Keratinocyte (primary cell): ENCODE measurements at regions not wholly inside any gene's neighbourhood (a gene's known extent, or its start where the extent isn't known, plus 50 kb on each side); places are given as distances from the start of the nearest gene placed in this dataset.

ENCODE experiments used
- DNase-seq: peaks from one replicate; pipeline ENCODE4 v3.0.0-alpha.2; 2011; ENCODE audit warnings: low read depth, missing footprints, low spot score
- FAIRE-seq: peaks from 2 replicates; lab custom pipeline; 2011; peaks lifted over from hg19 to GRCh38; lab: Jason Lieb, UNC
- H2AFZ ChIP-seq: 2 replicates; pipeline ENCODE4 v1.6.0; 2012; ENCODE audit warnings: low read length, control low read depth, inconsistent platforms; ENCODE audit not compliant: control insufficient read depth
- H3K27ac ChIP-seq: 2 replicates; pipeline ENCODE4 v1.5.1; 2011; ENCODE audit warnings: low read length; ENCODE audit not compliant: control insufficient read depth, insufficient read depth
- H3K27me3 ChIP-seq: 3 replicates; pipeline ENCODE4 v1.6.0; 2011; ENCODE audit warnings: low read length; ENCODE audit not compliant: control insufficient read depth, insufficient read depth; ENCODE audit errors: extremely low read depth
- H3K36me3 ChIP-seq, 2 experiments: 2 replicates in 1 of 2; 3 replicates in 1 of 2; pipeline ENCODE4 v1.5.1; 2011; ENCODE audit warnings: low read length in 2 of 2, mild to moderate bottlenecking in 1 of 2; ENCODE audit not compliant: control insufficient read depth in 2 of 2, insufficient read depth in 2 of 2; ENCODE audit errors: extremely low read depth in 1 of 2
- H3K4me1 ChIP-seq: 3 replicates; pipeline ENCODE4 v1.5.1; 2011; ENCODE audit warnings: low read length; ENCODE audit not compliant: control insufficient read depth, insufficient read depth; ENCODE audit errors: extremely low read depth
- H3K4me2 ChIP-seq: 3 replicates; pipeline ENCODE4 v1.6.0; 2011; ENCODE audit warnings: low read depth, low read length; ENCODE audit not compliant: control insufficient read depth, insufficient read depth; ENCODE audit errors: extremely low read depth
- H3K4me3 ChIP-seq, 3 experiments: fragments of 200-600 bp in 1 of 3; sonication (generic) in 1 of 3; 2 replicates in 2 of 3; 3 replicates in 1 of 3; pipeline ENCODE4 v1.5.1; 2011 to 2016; ENCODE audit warnings: low read length in 3 of 3, mild to moderate bottlenecking in 3 of 3, control low read depth in 2 of 3, inconsistent platforms in 1 of 3, low read depth in 1 of 3, mixed read lengths in 1 of 3, mixed run types in 1 of 3, moderate library complexity in 1 of 3; ENCODE audit not compliant: control insufficient read depth in 2 of 3, insufficient read depth in 2 of 3; ENCODE audit errors: extremely low read depth in 1 of 3
- H3K79me2 ChIP-seq: 2 replicates; pipeline ENCODE4 v1.6.0; 2012; ENCODE audit warnings: low read length; ENCODE audit not compliant: control insufficient read depth, insufficient read depth
- H3K9ac ChIP-seq: 3 replicates; pipeline ENCODE4 v1.6.0; 2011; ENCODE audit warnings: low read length; ENCODE audit not compliant: control insufficient read depth, insufficient read depth; ENCODE audit errors: extremely low read depth
- H3K9me1 ChIP-seq: 3 replicates; pipeline ENCODE4 v1.6.0; 2011; ENCODE audit warnings: low read length; ENCODE audit not compliant: control insufficient read depth, insufficient read depth; ENCODE audit errors: extremely low read depth
- H3K9me3 ChIP-seq: 2 replicates; pipeline ENCODE4 v1.5.1; 2012; ENCODE audit warnings: low read depth, low read length; ENCODE audit not compliant: control insufficient read depth
- H4K20me1 ChIP-seq: 3 replicates; pipeline ENCODE4 v1.6.0; 2011; ENCODE audit warnings: low read length; ENCODE audit not compliant: control insufficient read depth, insufficient read depth; ENCODE audit errors: extremely low read depth
- EZH2 ChIP-seq: IDR thresholded peaks from one replicate; pipeline ENCODE4 v1.6.1; 2012; ENCODE audit warnings: inconsistent platforms, mild to moderate bottlenecking, low read length, moderate library complexity
- dilution Hi-C: fragments of 300-500 bp; cut with MboI; formaldehyde crosslinking; loops from one replicate; pipeline ENCODE4 v1.7.0; 2020; ENCODE audit warnings: low sequenced_read_pairs; ENCODE audit not compliant: extremely low pct_ligation_motif_present
- TF ChIP-seq, protein P1 (sequence below), 3 experiments: IDR thresholded peaks in 1 of 3; conservative IDR thresholded peaks in 1 of 3; optimal IDR thresholded peaks in 1 of 3; 2 replicates in 2 of 3; 3 replicates in 1 of 3; pipeline versions ENCODE3 to v1.5.1; 2011; ENCODE audit warnings: low read length in 3 of 3, mild to moderate bottlenecking in 3 of 3, moderate library complexity in 2 of 3, control low read depth in 1 of 3, inconsistent platforms in 1 of 3; ENCODE audit not compliant: insufficient read depth in 2 of 3; ENCODE audit errors: extremely low read depth in 1 of 3

DNA sequence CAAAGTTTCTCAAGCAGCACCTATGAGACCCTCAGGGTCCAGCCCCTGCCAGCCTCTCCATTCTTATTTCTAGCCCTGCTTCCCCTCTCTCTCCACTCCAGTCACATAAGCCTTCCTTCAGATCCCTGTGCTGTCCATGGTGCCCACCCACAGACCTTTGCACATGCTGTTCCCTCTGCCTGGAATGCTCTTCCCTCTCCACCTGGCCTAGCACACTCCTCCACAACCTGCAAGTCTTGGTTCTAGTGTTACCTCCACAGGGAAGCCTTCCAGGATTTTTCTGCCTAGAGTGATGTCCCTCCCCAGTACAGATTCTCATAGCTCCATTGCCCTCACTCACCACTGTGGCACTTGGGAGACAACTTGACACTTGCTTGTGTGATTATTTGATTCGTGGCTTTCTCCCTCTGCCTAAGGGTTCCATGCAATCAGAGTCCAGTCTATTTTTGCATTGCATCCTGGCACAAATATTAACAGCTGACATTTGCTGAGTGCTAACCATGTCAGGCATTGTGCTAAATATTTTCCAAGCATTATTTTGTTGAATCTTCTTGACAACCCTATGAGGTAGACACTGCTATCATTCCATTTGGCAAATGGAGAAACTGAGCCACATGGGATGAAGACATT is 127.3 kb downstream of the SYF2 start:
- dilution Hi-C loops: no loop called here
- H3K27me3 ChIP-seq: peaks cover 15% of the 10 kb centered on the region
- no peak overlapping the region for H3K4me3 ChIP-seq
- no peaks in the 10 kb centered on the region for H3K79me2 ChIP-seq
- H4K20me1 ChIP-seq: no peaks in the 10 kb centered on the region
- H3K36me3 ChIP-seq: no peaks in the 10 kb centered on the region
- H3K27ac ChIP-seq: no peak overlapping the region
- peaks cover 3% of the 10 kb centered on the region for H3K9me3 ChIP-seq
- H3K9me1 ChIP-seq: no peaks in the 10 kb centered on the region
- H2AFZ ChIP-seq: no peak overlapping the region
- DNase-seq (no peak), FAIRE-seq (no peak)
- no peak for TF ChIP-seq EZH2
- TF ChIP-seq, protein P1, sequence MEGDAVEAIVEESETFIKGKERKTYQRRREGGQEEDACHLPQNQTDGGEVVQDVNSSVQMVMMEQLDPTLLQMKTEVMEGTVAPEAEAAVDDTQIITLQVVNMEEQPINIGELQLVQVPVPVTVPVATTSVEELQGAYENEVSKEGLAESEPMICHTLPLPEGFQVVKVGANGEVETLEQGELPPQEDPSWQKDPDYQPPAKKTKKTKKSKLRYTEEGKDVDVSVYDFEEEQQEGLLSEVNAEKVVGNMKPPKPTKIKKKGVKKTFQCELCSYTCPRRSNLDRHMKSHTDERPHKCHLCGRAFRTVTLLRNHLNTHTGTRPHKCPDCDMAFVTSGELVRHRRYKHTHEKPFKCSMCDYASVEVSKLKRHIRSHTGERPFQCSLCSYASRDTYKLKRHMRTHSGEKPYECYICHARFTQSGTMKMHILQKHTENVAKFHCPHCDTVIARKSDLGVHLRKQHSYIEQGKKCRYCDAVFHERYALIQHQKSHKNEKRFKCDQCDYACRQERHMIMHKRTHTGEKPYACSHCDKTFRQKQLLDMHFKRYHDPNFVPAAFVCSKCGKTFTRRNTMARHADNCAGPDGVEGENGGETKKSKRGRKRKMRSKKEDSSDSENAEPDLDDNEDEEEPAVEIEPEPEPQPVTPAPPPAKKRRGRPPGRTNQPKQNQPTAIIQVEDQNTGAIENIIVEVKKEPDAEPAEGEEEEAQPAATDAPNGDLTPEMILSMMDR (optimal IDR thresholded peaks at IDR 0.05 in 1 of 3, IDR thresholded peaks at IDR 0.05 in 1 of 3, conservative IDR thresholded peaks at IDR 0.05 in 1 of 3; ENCODE audit: extremely low read depth in 1 of 3, insufficient read depth in 2 of 3, low read length in 3 of 3): no peak
- no peaks in the 10 kb centered on the region for H3K4me1 ChIP-seq
- H3K9ac ChIP-seq: no peak overlapping the region
- H3K4me2 ChIP-seq: no peak overlapping the region

DNA sequence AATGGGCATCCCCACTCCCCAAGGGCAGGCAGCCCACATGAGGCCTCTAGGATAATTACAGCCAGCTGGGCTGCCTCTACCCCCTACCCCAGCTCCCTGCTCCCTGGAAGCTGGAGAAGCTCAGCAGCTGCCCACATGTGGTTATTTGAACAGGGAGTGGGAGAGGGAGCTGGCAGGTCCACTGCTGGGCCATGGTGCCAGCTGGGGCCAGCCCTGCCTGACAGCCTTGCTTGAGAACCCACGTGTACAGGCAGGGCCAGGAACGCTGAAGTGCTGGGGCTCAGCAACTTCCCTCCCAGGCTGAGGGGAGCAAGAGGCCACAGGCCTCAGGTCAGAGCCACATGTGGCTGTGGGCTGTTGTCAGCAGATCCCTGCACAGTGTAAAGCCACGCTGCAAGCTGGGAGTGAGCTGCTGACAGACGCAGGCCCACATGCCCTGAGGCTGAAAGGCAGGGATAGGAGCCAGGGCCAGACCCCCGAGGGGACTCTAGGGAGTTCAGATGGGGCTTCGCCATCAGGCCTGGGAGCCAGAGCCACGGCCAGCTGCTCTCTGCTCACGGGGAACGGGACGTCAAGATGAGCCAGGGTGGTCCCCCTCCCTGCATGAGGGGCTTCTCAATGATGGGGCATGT is 129.0 kb downstream of the SYF2 start:
- TF ChIP-seq EZH2: no peak
- TF ChIP-seq, protein P1 (optimal IDR thresholded peaks at IDR 0.05 in 1 of 3, IDR thresholded peaks at IDR 0.05 in 1 of 3, conservative IDR thresholded peaks at IDR 0.05 in 1 of 3; ENCODE audit: extremely low read depth in 1 of 3, insufficient read depth in 2 of 3, low read length in 3 of 3): no peak
- Histone ChIP-seq H3K9ac (no peak overlapping the region), H2AFZ (no peak overlapping the region), H3K79me2 (no peaks in the 10 kb centered on the region), H3K9me3 (no peaks in the 10 kb centered on the region), H3K4me3 (no peak overlapping the region), H3K27me3 (peaks cover 23% of the 10 kb centered on the region), H3K27ac (no peak overlapping the region), H3K9me1 (no peaks in the 10 kb centered on the region), H3K36me3 (no peaks in the 10 kb centered on the region), H3K4me2 (no peak overlapping the region), H3K4me1 (no peaks in the 10 kb centered on the region), H4K20me1 (no peaks in the 10 kb centered on the region)
- FAIRE-seq (no peak), DNase-seq (no peak)
- dilution Hi-C loops: no loop called here
